Fibroblast of skin of right quadriceps (primary cell): ENCODE measurements at regions not wholly inside any gene's neighbourhood (a gene's known extent, or its start where the extent isn't known, plus 50 kb on each side); places are given as distances from the start of the nearest gene placed in this dataset.

Source experiments
- DNase-seq: peaks from one replicate; pipeline ENCODE4 v3.0.0-alpha.2; 2013

GRCh38 chr2:176621350-176621749 is 352.1 kb downstream of the MTX2 start:
- no peak for DNase-seq

- no peak for DNase-seq
Measured at GRCh38 chr2:176622792-176623191, 353.6 kb downstream of the MTX2 start.

- no peak for DNase-seq
Measured at GRCh38 chr2:176626796-176627195, 357.6 kb downstream of the MTX2 start.

GRCh38 chr2:176628438-176628837 is 359.2 kb downstream of the MTX2 start:
- DNase-seq: no peak

GRCh38 chr2:176633754-176634153 is 364.5 kb downstream of the MTX2 start:
- DNase-seq: no peak

GRCh38 chr2:176636401-176636800 is 367.2 kb downstream of the MTX2 start:
- no peak for DNase-seq

- DNase-seq: no peak
Measured at GRCh38 chr2:176637142-176637485, 367.9 kb downstream of the MTX2 start.

GRCh38 chr2:176637486-176638166 is 368.4 kb downstream of the MTX2 start:
- DNase-seq: peak; percentile 69

- DNase-seq: peak; percentile 85
Measured at GRCh38 chr2:176638167-176639015, 369.1 kb downstream of the MTX2 start.

GRCh38 chr2:176639016-176639343 is 369.7 kb downstream of the MTX2 start:
- no peak for DNase-seq

GRCh38 chr2:176639671-176640070 is 370.4 kb downstream of the MTX2 start:
- peak; percentile 30 for DNase-seq

- DNase-seq: no peak
Measured at GRCh38 chr2:176641436-176641835, 372.2 kb downstream of the MTX2 start.

GRCh38 chr2:176642074-176642473 is 372.8 kb downstream of the MTX2 start:
- DNase-seq: peak; percentile 94

GRCh38 chr2:176643646-176644045 is 374.4 kb downstream of the MTX2 start:
- peak; percentile 60 for DNase-seq

GRCh38 chr2:176645494-176645893 is 376.3 kb downstream of the MTX2 start:
- DNase-seq: no peak

- no peak for DNase-seq
Measured at GRCh38 chr2:176646033-176646615, 376.9 kb downstream of the MTX2 start.

GRCh38 chr2:176647325-176648165 is 378.3 kb downstream of the MTX2 start:
- DNase-seq: no peak

- no peak for DNase-seq
Measured at GRCh38 chr2:176648700-176649297, 379.6 kb downstream of the MTX2 start.

- DNase-seq: peak; percentile 55
Measured at GRCh38 chr2:176650104-176650837, 381.0 kb downstream of the MTX2 start.

- no peak for DNase-seq
Measured at GRCh38 chr2:176650838-176651555, 381.8 kb downstream of the MTX2 start.
